ENCODE measurements at regions not wholly inside any gene's neighbourhood (a gene's known extent, or its start where the extent isn't known, plus 50 kb on each side); places are given as distances from the start of the nearest gene placed in this dataset.

GRCh38 chr1:117271129-117271528 is 60.4 kb upstream of the VTCN1 start:
- TF ChIP-seq EP300 (IDR thresholded peaks at IDR 0.05; ENCODE audit: borderline replicate concordance in 1 of 2, low read depth in 2 of 2, low read length in 2 of 2) = no peak
- TF ChIP-seq POLR2A (IDR thresholded peaks at IDR 0.05; ENCODE audit: control extremely low read depth in 1 of 2, low read depth in 2 of 2, low read length in 2 of 2) = no peak
